SK-N-SH (cell line): ENCODE measurements at regions not wholly inside any gene's neighbourhood (a gene's known extent, or its start where the extent isn't known, plus 50 kb on each side); places are given as distances from the start of the nearest gene placed in this dataset.

Experiments
- CHD2 ChIP-seq: fragments of 150-350 bp; IDR thresholded peaks from 2 replicates; pipeline ENCODE4 v1.6.1; 2018; ENCODE audit warnings: low read length; ENCODE audit not compliant: partially characterized antibody
- MXI1 ChIP-seq: IDR thresholded peaks from 2 replicates; pipeline ENCODE4 v1.6.1; 2012; ENCODE audit warnings: mild to moderate bottlenecking, low read depth, low read length, improper control_type of control experiment
- POLR2AphosphoS5 ChIP-seq: IDR thresholded peaks from 2 replicates; pipeline ENCODE4 v1.6.1; 2012; ENCODE audit warnings: low read depth, low read length
- RAD21 ChIP-seq: IDR thresholded peaks from 2 replicates; pipeline ENCODE4 v1.6.1; 2012; ENCODE audit warnings: mild to moderate bottlenecking, low read length
- RFX5 ChIP-seq: IDR thresholded peaks from 2 replicates; pipeline ENCODE4 v1.6.1; 2012; ENCODE audit warnings: mild to moderate bottlenecking, improper control_type of control experiment, low read length
- RXRA ChIP-seq: IDR thresholded peaks from 2 replicates; pipeline ENCODE4 v1.4.0; 2012; ENCODE audit warnings: low read depth, mild to moderate bottlenecking, borderline replicate concordance
- TAF1 ChIP-seq: IDR thresholded peaks from 2 replicates; pipeline ENCODE4 v1.6.1; 2012; ENCODE audit warnings: low read depth, mild to moderate bottlenecking, low read length, moderate library complexity, borderline replicate concordance
- TF ChIP-seq, protein P1 (sequence below): fragments of 200-600 bp; sonication (generic); IDR thresholded peaks from 2 replicates; pipeline ENCODE4 v1.6.1; 2017; ENCODE audit warnings: antibody characterized with exemption, mild to moderate bottlenecking, moderate library complexity
- TF ChIP-seq, protein P2 (sequence below): IDR thresholded peaks from 2 replicates; pipeline ENCODE4 v1.4.0; 2012; ENCODE audit warnings: low read depth, borderline replicate concordance
- TF ChIP-seq, protein P3 (sequence below): fragments of 150-350 bp; IDR thresholded peaks from 2 replicates; pipeline ENCODE4 v1.6.1; 2017; ENCODE audit warnings: antibody characterized with exemption, low read length, low read depth, borderline replicate concordance

DNA sequence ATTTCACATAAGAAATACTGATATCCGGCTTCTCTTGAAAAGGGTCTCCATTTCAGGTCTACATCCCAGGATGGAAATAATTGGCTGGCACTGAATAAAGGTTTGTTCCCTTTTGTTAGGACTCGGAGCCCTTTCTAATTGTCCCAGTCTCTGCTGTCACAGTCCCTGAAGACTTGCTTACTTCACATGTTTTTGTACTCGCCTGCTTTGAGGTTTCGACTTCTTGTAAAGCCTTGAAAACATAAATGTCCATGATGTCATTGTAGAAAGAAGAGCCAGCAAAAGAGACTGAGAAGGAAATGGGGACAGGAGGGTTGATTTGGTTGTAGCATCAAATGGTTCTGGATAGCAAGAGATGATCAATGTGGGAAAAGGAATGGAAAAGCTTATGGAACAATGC is 963.4 kb upstream of the SEMA6D start:
- no peak for TF ChIP-seq TAF1
- TF ChIP-seq, protein P1, sequence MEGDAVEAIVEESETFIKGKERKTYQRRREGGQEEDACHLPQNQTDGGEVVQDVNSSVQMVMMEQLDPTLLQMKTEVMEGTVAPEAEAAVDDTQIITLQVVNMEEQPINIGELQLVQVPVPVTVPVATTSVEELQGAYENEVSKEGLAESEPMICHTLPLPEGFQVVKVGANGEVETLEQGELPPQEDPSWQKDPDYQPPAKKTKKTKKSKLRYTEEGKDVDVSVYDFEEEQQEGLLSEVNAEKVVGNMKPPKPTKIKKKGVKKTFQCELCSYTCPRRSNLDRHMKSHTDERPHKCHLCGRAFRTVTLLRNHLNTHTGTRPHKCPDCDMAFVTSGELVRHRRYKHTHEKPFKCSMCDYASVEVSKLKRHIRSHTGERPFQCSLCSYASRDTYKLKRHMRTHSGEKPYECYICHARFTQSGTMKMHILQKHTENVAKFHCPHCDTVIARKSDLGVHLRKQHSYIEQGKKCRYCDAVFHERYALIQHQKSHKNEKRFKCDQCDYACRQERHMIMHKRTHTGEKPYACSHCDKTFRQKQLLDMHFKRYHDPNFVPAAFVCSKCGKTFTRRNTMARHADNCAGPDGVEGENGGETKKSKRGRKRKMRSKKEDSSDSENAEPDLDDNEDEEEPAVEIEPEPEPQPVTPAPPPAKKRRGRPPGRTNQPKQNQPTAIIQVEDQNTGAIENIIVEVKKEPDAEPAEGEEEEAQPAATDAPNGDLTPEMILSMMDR = no peak
- TF ChIP-seq RAD21 = no peak
- no peak for TF ChIP-seq MXI1
- TF ChIP-seq RXRA = no peak
- no peak for TF ChIP-seq POLR2AphosphoS5
- TF ChIP-seq, protein P2, sequence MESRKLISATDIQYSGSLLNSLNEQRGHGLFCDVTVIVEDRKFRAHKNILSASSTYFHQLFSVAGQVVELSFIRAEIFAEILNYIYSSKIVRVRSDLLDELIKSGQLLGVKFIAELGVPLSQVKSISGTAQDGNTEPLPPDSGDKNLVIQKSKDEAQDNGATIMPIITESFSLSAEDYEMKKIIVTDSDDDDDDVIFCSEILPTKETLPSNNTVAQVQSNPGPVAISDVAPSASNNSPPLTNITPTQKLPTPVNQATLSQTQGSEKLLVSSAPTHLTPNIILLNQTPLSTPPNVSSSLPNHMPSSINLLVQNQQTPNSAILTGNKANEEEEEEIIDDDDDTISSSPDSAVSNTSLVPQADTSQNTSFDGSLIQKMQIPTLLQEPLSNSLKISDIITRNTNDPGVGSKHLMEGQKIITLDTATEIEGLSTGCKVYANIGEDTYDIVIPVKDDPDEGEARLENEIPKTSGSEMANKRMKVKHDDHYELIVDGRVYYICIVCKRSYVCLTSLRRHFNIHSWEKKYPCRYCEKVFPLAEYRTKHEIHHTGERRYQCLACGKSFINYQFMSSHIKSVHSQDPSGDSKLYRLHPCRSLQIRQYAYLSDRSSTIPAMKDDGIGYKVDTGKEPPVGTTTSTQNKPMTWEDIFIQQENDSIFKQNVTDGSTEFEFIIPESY = no peak
- TF ChIP-seq CHD2 = no peak
- no peak for TF ChIP-seq RFX5
- TF ChIP-seq, protein P3, sequence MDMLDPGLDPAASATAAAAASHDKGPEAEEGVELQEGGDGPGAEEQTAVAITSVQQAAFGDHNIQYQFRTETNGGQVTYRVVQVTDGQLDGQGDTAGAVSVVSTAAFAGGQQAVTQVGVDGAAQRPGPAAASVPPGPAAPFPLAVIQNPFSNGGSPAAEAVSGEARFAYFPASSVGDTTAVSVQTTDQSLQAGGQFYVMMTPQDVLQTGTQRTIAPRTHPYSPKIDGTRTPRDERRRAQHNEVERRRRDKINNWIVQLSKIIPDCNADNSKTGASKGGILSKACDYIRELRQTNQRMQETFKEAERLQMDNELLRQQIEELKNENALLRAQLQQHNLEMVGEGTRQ = no peak
